GM23338 (cell line): ENCODE measurements at regions not wholly inside any gene's neighbourhood (a gene's known extent, or its start where the extent isn't known, plus 50 kb on each side); places are given as distances from the start of the nearest gene placed in this dataset.

Experiments
- ATAC-seq: fragments of 200-7000 bp; cut with Tn5 transposase; 3 replicates; pipeline ENCODE4 v1.9.1; 2020
- DNase-seq: peaks from one replicate; pipeline ENCODE4 v3.0.0-alpha.2; 2015; ENCODE audit warnings: low spot score
- H2AFZ ChIP-seq: fragments of 200-600 bp; sonication (generic); 2 replicates; pipeline ENCODE4 v1.8.0; 2016; ENCODE audit warnings: antibody characterized with exemption, mild to moderate bottlenecking, moderate library complexity
- H3F3A ChIP-seq: fragments of 200-600 bp; sonication (generic); replicated peaks from 2 replicates; pipeline ENCODE4 v1.8.0; 2017; ENCODE audit warnings: antibody characterized with exemption, mixed run types, low read depth
- H3K27ac ChIP-seq: fragments of 200-600 bp; sonication (generic); 2 replicates; pipeline ENCODE4 v1.6.1; 2016; ENCODE audit warnings: low read depth
- H3K27me3 ChIP-seq: fragments of 200-600 bp; sonication (generic); 2 replicates; pipeline ENCODE4 v1.8.0; 2016; ENCODE audit warnings: mild to moderate bottlenecking, mixed run types, moderate library complexity; ENCODE audit not compliant: insufficient read depth
- H3K36me3 ChIP-seq: fragments of 200-600 bp; sonication (generic); 2 replicates; pipeline ENCODE4 v1.8.0; 2016; ENCODE audit warnings: mild to moderate bottlenecking; ENCODE audit not compliant: insufficient read depth
- H3K4me1 ChIP-seq: fragments of 200-600 bp; sonication (generic); 2 replicates; pipeline ENCODE4 v1.8.0; 2016; ENCODE audit warnings: mild to moderate bottlenecking, moderate library complexity; ENCODE audit not compliant: insufficient read depth
- H3K4me2 ChIP-seq: fragments of 200-600 bp; sonication (generic); 2 replicates; pipeline ENCODE4 v1.7.1; 2017; ENCODE audit warnings: mixed run types
- H3K4me3 ChIP-seq: fragments of 200-600 bp; sonication (generic); 2 replicates; pipeline ENCODE4 v1.6.1; 2016; ENCODE audit warnings: mixed run types
- H3K79me2 ChIP-seq: fragments of 200-600 bp; sonication (generic); replicated peaks from 2 replicates; pipeline ENCODE4 v1.8.0; 2017; ENCODE audit warnings: mild to moderate bottlenecking; ENCODE audit not compliant: insufficient read depth
- H3K9me2 ChIP-seq: fragments of 200-600 bp; sonication (generic); 2 replicates; pipeline ENCODE4 v1.8.0; 2017; ENCODE audit not compliant: insufficient read depth
- H4K20me1 ChIP-seq: fragments of 200-600 bp; sonication (generic); replicated peaks from 2 replicates; pipeline ENCODE4 v1.8.0; 2017; ENCODE audit warnings: mild to moderate bottlenecking; ENCODE audit not compliant: insufficient read depth
- H3K27ac Mint-ChIP-seq: 2 replicates; pipeline ENCODE4 v1.8.0; 2020; ENCODE audit warnings: inconsistent platforms, mild to moderate bottlenecking, moderate library complexity, mixed read lengths
- H3K27me3 Mint-ChIP-seq: 3 replicates; pipeline ENCODE4 v1.8.0; 2022; ENCODE audit warnings: low read depth, mild to moderate bottlenecking, moderate library complexity, mixed read lengths, inconsistent platforms; ENCODE audit not compliant: insufficient read depth, poor library complexity
- H3K36me3 Mint-ChIP-seq: 3 replicates; pipeline ENCODE4 v1.8.0; 2021; ENCODE audit warnings: low read depth, mild to moderate bottlenecking, inconsistent platforms, moderate library complexity, mixed read lengths
- H3K4me1 Mint-ChIP-seq: 3 replicates; pipeline ENCODE4 v1.8.0; 2020; ENCODE audit warnings: mild to moderate bottlenecking, inconsistent platforms, mixed read lengths
- H3K4me3 Mint-ChIP-seq: 3 replicates; pipeline ENCODE4 v1.8.0; 2021; ENCODE audit warnings: moderate library complexity, mild to moderate bottlenecking, inconsistent platforms, mixed read lengths
- H3K9me3 Mint-ChIP-seq: 3 replicates; pipeline ENCODE4 v1.8.0; 2020; ENCODE audit warnings: moderate library complexity, mild to moderate bottlenecking, inconsistent platforms, mixed read lengths
- CREB1 ChIP-seq: fragments of 250-450 bp; sonication (Bioruptor Pico); IDR thresholded peaks from 2 replicates; pipeline ENCODE4 v1.5.0; 2020; ENCODE audit warnings: low read depth, mild to moderate bottlenecking, moderate library complexity
- CTCF ChIP-seq, 2 experiments: fragments of 200-600 bp in 1 of 2; sonication (generic) in 1 of 2; conservative IDR thresholded peaks; 2 replicates each; pipeline versions ENCODE4 v1.5.1 to v1.6.1; 2016 to 2017; ENCODE audit warnings: antibody characterized with exemption in 2 of 2, low read depth in 2 of 2, mild to moderate bottlenecking in 2 of 2, moderate library complexity in 1 of 2
- ETS1 ChIP-seq: IDR thresholded peaks from 2 replicates; pipeline ENCODE4 v1.6.1; 2016; ENCODE audit warnings: antibody characterized with exemption
- EZH2 ChIP-seq: fragments of 200-600 bp; sonication (generic); IDR thresholded peaks from one replicate; pipeline ENCODE4 v1.8.0; 2017; ENCODE audit warnings: antibody characterized with exemption, mild to moderate bottlenecking, low read depth; ENCODE audit not compliant: unreplicated experiment
- EZH2phosphoT487 ChIP-seq: fragments of 200-600 bp; sonication (generic); IDR thresholded peaks from one replicate; pipeline ENCODE4 v1.8.1; 2018; ENCODE audit warnings: antibody characterized with exemption; ENCODE audit not compliant: unreplicated experiment
- JUNB ChIP-seq: IDR thresholded peaks from one replicate; pipeline ENCODE4 v1.6.1; 2016; ENCODE audit warnings: antibody characterized with exemption; ENCODE audit not compliant: unreplicated experiment
- NANOG ChIP-seq: IDR thresholded peaks from 2 replicates; pipeline ENCODE4 v1.6.1; 2016; ENCODE audit warnings: antibody characterized with exemption, borderline replicate concordance
- POLR2AphosphoS5 ChIP-seq: IDR thresholded peaks from 2 replicates; pipeline ENCODE4 v1.6.1; 2016; ENCODE audit warnings: antibody characterized with exemption, low read depth
- REST ChIP-seq: IDR thresholded peaks from one replicate; pipeline ENCODE4 v1.6.1; 2018; ENCODE audit warnings: antibody characterized with exemption; ENCODE audit not compliant: unreplicated experiment
- STAT1 ChIP-seq: IDR thresholded peaks from one replicate; pipeline ENCODE4 v1.6.1; 2016; ENCODE audit warnings: antibody characterized with exemption; ENCODE audit not compliant: unreplicated experiment
- ZNF114 ChIP-seq: fragments of 250-450 bp; sonication (Bioruptor Pico); IDR thresholded peaks from 2 replicates; pipeline ENCODE4 v1.5.0; 2020; ENCODE audit warnings: mild to moderate bottlenecking, moderate library complexity
- ZNF331 ChIP-seq: fragments of 250-450 bp; sonication (Bioruptor Pico); IDR thresholded peaks from 2 replicates; pipeline ENCODE4 v1.5.0; 2020; ENCODE audit warnings: low read depth, mild to moderate bottlenecking, moderate library complexity
- ZNF462 ChIP-seq: fragments of 250-450 bp; sonication (Bioruptor Pico); IDR thresholded peaks from 2 replicates; pipeline ENCODE4 v1.5.0; 2020; ENCODE audit warnings: mild to moderate bottlenecking, moderate library complexity

GRCh38 chr21:14838400-14838799 lies 226.4 kb downstream of the NRIP1 start:
- H3K36me3 ChIP-seq: no peaks in the 10 kb centered on the region
- Mint-ChIP-seq H3K27me3 (peaks cover 1% of the 10 kb centered on the region), H3K27ac (no peak overlapping the region)

More at GRCh38 chr21:14838400-14838799, 226.4 kb downstream of the NRIP1 start:
- H3K4me1 ChIP-seq: no peaks in the 10 kb centered on the region
- H3K79me2 ChIP-seq: no peaks in the 10 kb centered on the region
- DNase-seq: no peak
- no peak overlapping the region for H2AFZ ChIP-seq
- H3K4me3 Mint-ChIP-seq: no peak overlapping the region
- H3K9me2 ChIP-seq: no peaks in the 10 kb centered on the region
- H3K4me2 ChIP-seq: no peak overlapping the region
- H3K9me3 Mint-ChIP-seq: peaks cover 10% of the 10 kb centered on the region
- H3K27ac ChIP-seq: no peak overlapping the region
- no peaks in the 10 kb centered on the region for H4K20me1 ChIP-seq
- ATAC-seq: no peak
- no peaks in the 10 kb centered on the region; the same call in 1 of the 3 replicates for H3K4me1 Mint-ChIP-seq
- no peak overlapping the region for H3K4me3 ChIP-seq
- no peaks in the 10 kb centered on the region for H3F3A ChIP-seq
- TF ChIP-seq EZH2phosphoT487 (no peak), ETS1 (no peak), REST (no peak), STAT1 (no peak), NANOG (no peak), ZNF331 (CRISPR knock-in tag) (no peak), CTCF (conservative IDR thresholded peaks at IDR 0.05; ENCODE audit: low read depth in 2 of 2) (no peak), EZH2 (no peak), POLR2AphosphoS5 (no peak), ZNF114 (no peak), JUNB (no peak), CREB1 (CRISPR knock-in tag) (no peak), ZNF462 (CRISPR knock-in tag) (no peak)
- H3K27me3 ChIP-seq: no peaks in the 10 kb centered on the region
- peaks cover 9% of the 10 kb centered on the region for H3K36me3 Mint-ChIP-seq
